ENCODE measurements at regions not wholly inside any gene's neighbourhood (a gene's known extent, or its start where the extent isn't known, plus 50 kb on each side); places are given as distances from the start of the nearest gene placed in this dataset.

DNA sequence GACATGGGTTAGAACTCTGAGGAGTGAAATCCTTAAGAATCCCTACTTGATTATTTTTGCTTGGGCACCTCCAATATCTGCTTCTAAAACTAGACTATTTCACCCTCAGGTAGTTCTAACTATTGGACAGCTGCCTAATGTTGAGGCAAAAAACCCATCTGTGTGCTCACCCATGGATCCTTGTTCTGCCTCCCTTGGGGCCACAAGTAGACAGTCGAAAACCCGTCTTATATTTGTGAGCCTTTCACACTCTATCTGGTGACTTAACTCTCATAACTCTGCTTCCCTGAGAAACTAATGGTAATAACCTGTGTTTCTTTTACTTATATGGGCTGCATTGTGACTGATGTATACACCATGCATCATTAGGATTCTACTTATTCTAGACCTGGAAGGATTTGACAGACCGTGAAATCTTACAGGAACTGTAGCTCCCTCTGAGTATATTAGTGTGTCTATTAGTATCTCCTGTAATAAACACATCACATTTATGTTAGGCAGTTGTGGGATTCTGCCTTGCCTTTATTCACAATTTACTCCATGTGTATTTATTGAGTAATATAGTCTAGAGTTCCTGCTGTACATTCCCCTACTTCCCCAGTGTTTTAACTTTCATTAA, 94.6 kb upstream of the SGCD start:
- DNase-seq (ENCODE audit: low read depth in 2 of 3, low spot score in 1 of 3) = no peak

DNA sequence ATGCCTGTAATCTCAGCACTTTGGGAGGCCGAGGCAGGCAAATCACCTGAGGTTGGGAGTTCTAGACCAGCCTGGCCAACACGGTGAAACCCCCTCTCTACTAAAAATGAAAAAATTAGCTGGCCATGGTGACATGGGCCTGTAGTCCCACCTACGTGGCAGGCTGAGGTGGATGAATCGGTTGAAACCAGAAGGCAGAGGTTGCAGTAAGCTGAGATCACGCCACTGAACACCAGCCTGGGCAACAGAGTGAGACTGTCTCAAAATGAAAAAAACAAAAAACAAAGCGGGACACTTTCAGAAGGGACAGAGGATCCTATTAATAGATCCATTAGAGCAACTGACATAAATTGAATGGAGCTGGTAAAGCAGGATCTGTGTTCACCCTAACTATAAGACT, 89.6 kb upstream of the SGCD start:
- DNase-seq (ENCODE audit: low read depth in 2 of 3, low spot score in 1 of 3) = no peak

DNA sequence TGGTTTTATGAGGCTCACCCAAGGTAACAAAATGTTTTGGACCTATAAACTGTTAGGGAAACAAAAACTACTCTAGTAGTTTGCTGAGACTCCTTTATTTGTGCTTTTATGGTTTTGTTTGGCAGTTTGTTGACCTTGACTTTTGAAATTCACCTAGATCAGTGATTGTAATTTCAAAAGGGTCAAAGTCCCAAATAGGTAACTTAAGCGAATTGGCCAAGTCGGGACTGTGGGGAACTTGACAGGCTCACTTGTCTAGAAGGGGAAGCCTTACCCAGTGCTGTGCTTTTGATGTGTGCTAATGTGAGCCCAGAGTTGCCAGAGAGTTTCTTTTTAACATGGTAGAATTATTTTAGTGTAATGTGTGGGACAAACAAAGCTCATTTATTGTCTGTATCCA, 87.2 kb upstream of the SGCD start:
- DNase-seq (ENCODE audit: low read depth in 2 of 3, low spot score in 1 of 3) = no peak

DNA sequence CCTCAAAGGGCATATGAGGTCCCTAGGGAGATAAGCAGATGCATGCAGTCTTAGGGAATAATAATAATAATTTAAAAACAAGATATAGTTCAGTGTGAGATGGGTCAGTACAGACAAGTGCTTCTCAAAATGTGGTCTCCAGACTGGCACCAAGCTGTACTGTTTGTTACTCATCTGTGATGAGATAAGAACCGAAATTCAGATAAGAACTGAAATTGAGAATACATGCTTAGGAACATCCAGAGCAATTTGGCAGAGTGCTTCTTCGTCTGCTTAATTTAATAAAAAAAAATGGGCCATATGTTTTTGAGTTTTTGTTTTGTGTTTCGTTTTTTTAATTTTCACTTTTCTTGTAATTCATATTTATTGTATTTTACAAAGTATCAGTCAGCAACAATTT, 86.5 kb upstream of the SGCD start:
- DNase-seq (ENCODE audit: low read depth in 2 of 3, low spot score in 1 of 3) = no peak

DNA sequence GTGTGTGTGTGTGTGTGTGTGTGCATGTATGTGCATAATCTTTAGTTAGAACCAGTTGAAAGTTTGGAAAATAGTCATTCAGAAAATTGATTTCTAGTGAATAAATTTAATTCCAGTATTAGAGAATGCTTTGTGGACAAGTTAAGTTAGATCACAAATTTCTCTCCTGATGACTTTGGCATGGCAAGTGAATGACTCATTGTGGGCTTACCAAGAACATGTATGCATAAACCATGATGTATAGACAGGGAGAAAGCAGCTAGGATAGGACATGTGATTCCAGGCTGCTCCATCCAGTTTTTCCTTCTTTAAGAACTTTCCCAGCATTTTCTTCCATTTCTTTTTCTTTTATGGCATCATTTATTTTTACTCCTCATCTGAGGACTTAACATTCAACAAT, 85.7 kb upstream of the SGCD start:
- DNase-seq (ENCODE audit: low read depth in 2 of 3, low spot score in 1 of 3) = no peak

DNA sequence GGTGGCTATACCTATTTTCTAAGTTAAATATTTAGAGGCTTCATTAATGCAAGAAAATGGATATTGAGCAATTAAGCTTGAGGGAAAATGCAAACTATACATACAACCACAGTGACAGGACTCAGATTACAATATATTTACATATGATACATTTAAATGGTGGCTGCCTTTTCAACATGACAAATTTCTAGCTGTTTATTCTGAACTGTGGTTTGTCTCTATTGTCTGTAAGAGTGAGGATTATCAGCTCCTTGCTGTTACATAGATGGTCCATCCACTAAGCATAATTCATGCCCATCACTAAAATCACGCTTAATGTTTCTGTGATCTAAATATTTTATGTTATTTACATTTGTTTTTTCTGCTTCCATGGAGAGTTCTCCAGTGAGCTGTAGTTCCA, 81.1 kb upstream of the SGCD start:
- DNase-seq (ENCODE audit: low read depth in 2 of 3, low spot score in 1 of 3) = no peak

DNA sequence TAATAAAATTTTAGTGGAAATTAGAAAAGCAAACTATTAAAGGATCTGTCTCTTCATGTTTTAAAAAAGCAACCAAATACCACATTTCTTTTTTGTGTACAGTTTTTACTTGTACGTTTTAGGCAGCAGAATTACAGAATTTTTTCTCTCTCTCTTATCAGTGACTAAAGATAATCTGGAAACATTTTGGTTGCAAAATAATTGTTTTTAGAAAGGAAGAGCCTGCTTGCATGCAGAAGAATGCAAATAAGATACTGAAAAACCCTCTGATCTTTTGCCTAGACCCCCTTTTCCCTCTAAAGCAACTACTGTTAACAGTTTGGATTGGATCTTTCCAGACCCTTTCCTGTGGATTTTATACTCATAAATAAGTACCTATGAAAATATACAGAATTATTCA, 75.9 kb upstream of the SGCD start:
- DNase-seq (ENCODE audit: low read depth in 2 of 3, low spot score in 1 of 3) = no peak

DNA sequence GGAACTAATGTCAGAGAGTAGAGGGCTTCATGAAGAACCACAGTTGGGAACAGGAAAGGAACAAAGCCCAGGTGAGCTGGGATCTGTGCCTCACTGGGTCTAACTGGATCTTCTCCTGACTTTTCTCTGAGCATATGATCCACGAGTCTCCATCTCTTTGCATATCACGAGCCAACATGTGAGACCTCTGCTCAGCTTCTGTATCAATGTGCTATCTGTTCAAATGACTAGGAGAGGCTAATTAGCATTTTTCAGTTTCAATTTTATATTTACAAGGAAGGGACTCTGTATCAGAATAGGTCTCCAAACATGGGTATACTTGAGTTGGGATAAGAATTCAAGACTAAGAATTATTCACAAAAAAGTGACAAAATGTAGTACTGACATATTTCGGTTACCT, 73.8 kb upstream of the SGCD start:
- DNase-seq (ENCODE audit: low read depth in 2 of 3, low spot score in 1 of 3) = no peak

DNA sequence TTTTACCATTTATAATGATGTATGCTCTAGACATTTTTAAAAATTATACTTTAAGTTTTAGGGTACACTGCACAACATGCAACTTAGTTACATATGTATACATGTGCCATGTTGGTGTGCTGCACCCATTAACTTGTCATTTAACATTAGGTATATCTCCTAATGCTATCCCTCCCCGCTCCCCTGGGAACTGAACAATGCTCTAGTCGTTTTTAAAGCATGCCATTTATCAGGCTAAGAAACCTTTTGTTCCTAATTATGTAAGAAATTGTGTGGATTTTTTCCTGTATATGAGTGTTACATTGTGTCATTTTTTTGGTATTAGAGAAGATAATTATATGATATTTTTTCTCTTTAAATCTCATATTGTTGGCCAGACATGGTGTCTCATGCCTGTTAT, 72.8 kb upstream of the SGCD start:
- no peak for DNase-seq (ENCODE audit: low read depth in 2 of 3, low spot score in 1 of 3)

DNA sequence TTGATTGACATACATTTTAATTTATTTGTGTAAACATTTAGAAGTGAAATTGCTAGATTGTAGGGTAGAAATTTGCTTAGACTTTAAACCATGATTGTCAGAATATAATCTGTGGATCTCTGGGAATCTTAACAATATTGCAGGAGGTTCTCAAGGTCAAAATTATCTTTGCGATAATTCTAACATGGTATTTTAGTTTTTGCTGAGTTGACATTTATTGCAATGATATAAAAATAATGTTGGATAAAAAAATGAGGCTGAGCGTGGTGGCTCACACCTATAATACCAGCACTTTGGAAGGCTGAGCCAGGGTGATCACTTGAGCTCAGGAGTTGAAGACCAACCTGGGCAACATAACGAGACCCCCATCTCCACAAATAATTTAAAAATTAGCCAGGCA, 70.3 kb upstream of the SGCD start:
- DNase-seq (ENCODE audit: low read depth in 2 of 3, low spot score in 1 of 3) = no peak

DNA sequence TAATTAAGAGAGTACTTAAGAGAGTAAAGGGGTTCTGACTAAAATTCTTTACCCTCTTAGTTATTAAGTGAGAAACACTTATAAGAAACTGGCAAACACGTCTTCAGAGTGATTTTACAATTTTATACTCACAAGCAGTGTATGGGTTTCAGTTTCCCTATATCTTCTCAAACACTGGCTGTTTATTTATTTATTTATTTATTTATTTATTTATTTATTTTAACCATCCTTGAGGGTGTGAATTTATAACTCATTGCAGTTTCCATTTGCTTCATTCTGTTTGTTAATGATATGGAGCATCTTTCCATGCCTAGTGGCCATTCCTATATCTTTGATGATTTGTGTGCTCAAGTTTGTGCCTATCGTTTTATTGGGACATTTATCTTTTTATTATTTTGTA, 68.0 kb upstream of the SGCD start:
- no peak for DNase-seq (ENCODE audit: low read depth in 2 of 3, low spot score in 1 of 3)

DNA sequence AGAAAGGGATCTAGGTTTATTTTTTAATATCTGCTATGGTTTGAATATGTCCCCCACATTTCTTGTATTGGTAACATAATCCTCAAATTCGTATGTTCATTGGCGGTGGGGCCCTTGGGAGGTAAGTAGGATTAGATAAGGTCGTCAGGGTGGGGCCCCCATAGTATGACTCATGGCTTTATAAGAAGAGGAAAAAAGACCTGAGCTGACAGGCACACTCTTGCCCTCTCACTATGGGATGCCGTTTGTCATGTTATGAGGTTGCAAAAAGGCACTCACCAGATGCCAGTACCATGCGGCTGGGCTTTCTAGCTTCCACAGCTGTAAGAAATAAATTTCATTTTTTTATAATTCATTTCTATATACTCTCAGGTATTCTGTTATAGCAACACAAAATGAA, 67.3 kb upstream of the SGCD start:
- no peak for DNase-seq (ENCODE audit: low read depth in 2 of 3, low spot score in 1 of 3)

DNA sequence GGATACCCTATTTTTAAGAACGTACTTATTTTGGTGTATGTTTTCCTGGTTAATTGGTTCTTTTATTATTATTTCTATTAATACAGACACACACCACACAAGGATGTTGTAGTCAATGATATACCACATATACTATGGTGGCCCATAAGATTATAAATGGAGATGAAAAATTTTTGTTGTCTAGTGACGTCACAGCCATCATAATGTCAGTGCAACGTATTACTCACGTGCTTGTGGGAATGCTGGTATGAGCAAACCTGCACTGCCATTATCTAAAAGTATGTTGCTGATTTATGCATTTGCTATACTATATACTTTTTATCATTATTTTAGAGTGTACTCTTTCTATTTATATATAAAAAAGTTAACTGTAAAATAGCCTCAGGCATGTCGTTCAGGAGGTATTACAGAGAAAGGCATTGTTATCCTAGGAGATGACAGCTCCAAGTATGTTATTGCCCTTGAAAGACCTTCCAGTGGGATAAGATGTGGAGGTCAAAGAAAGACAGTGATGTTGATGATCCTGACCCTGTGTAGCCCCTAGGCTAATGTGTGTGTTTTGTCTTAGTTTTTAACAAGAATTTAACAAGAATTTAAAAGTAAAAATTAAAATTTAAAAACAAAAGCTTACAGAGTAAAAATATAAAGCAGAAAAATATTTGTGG, 65.6 kb upstream of the SGCD start:
- DNase-seq (ENCODE audit: low read depth in 2 of 3, low spot score in 1 of 3) = no peak

DNA sequence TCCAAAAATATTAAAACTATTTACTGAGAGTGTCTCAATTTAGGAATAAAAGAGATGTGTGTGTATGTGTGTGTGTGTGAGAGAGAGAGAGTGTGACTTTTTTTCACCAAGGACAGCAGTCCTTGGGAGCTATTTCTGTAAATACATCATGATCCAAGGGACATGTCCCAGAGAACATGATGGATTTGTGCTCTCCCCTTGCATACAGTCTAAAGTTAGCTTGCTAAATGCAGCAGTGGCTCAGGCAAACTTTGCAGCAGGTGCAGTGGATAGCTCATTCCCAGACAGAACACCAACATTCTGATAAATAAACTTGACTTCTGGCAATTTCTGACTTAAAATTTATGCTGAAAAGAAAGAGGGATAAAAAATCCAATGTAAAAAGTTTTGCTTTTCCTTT, 55.4 kb upstream of the SGCD start:
- DNase-seq (ENCODE audit: low read depth in 2 of 3, low spot score in 1 of 3) = no peak

DNA sequence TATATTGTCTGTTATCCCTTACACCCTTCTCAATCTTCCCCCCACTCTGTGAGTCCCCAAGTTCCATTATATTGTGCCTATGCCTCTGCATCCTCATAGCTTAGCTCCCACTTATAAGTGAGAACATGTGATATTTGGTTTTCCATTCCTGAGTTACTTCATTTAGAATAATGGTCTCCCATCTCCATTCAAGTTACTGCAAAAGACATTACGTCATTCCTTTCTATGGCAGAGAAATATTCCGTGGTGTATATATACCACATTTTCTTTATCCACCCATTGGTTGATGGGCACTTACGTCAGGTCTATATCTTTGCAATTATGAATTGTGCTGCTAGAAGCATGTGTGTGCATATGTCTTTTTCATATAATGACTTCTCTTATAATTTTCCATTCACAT, 54.8 kb upstream of the SGCD start:
- DNase-seq (ENCODE audit: low read depth in 2 of 3, low spot score in 1 of 3) = no peak

DNA sequence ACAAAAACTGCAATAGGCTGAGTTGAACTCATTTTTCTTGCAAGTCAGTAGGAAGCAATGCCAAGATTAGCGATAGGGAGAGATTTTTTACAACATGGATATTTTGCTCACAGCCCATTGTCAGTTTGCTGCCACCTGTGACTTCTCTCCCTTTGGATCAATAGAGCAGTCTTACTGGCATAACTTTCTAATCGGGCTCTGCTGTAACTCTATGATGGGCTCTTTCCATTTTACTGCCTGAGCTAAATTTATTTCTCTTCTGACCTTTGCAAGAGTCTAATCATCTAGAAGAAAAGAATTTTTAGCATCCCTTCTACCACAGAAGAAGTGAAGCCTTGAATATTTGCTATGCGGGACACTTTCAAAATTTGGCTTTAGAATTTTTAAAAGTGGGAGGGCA, 53.6 kb upstream of the SGCD start:
- no peak for DNase-seq (ENCODE audit: low read depth in 2 of 3, low spot score in 1 of 3)

DNA sequence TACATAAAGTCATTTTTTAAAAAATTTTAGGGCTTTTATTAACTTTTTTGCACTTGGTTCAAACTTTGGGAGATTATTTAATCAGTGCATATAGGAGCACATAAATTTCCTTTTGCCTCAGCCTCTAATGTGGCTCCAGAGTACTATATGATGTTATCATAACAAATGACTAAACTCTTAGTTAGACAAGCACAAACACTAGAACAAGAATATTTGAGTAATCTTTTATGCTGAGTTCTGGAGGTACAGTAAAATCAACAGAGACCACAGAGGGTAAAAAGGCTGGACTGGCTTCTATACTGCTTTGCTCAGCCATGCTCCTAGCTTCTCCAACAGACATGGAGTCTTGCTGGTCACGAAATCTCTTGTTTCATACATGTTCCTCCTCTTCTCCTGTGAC, 52.5 kb upstream of the SGCD start:
- DNase-seq (ENCODE audit: low read depth in 2 of 3, low spot score in 1 of 3) = no peak

All from stimulated activated CD4-positive, alpha-beta T cell treated with anti-CD3 and anti-CD28 coated beads, Interleukin-12 subunit alpha, Interleukin-12 subunit beta, amount 100 ng/mL, for 48 hours (primary cell).